ENCODE measurements at regions not wholly inside any gene's neighbourhood (a gene's known extent, or its start where the extent isn't known, plus 50 kb on each side); places are given as distances from the start of the nearest gene placed in this dataset.

- WGBS, 2 experiments (ENCODE audit: insufficient coverage in 1 of 2, insufficient read length in 1 of 2), result 92 to 97% methylated on average over 2 of the region's 2 CpGs
- DNase-seq, result no peak
- Histone ChIP-seq H3K27me3 (ENCODE audit: control insufficient read depth, insufficient read depth, low read length, poor library complexity, severe bottlenecking) (no peaks in the 10 kb centered on the region), H3K4me1 (ENCODE audit: control insufficient read depth, insufficient read depth, low read length) (peaks cover 17% of the 10 kb centered on the region), H3K9ac (ENCODE audit: extremely low read depth, low read length, poor library complexity, severe bottlenecking) (no peak overlapping the region), H3K4me3 (ENCODE audit: low read length) (no peak overlapping the region), H3K36me3 (ENCODE audit: control insufficient read depth, insufficient read depth, low read length) (no peaks in the 10 kb centered on the region), H3K9me3 (ENCODE audit: control insufficient read depth, low read length) (no peaks in the 10 kb centered on the region), H3K27ac (ENCODE audit: low read depth, low read length) (no peak overlapping the region)
- peaks cover 27% of the 10 kb centered on the region for H3K4me1 Mint-ChIP-seq
- peaks cover 4% of the 10 kb centered on the region for H3K27me3 Mint-ChIP-seq (ENCODE audit: insufficient read depth)
- no peak for TF ChIP-seq CTCF (conservative IDR thresholded peaks at IDR 0.05)
- H3K9me3 Mint-ChIP-seq, result no peaks in the 10 kb centered on the region
- no peak overlapping the region for H3K27ac Mint-ChIP-seq
- no peaks in the 10 kb centered on the region for H3K36me3 Mint-ChIP-seq (ENCODE audit: low read depth)
- H3K4me3 Mint-ChIP-seq, result no peak overlapping the region
These were observed 246.9 kb upstream of the THRB start for GRCh38 chr3:24741506-24741905.

GRCh38 chr3:24748520-24748919 is 253.9 kb upstream of the THRB start:
- 94 to 95% methylated on average over 3 to 4 of the region's 4 CpGs for whole genome bisulfite sequencing, 2 experiments (ENCODE audit: insufficient coverage in 1 of 2, insufficient read length in 1 of 2)
- Mint-ChIP-seq H3K9me3 (no peaks in the 10 kb centered on the region), H3K4me3 (no peak overlapping the region), H3K27me3 (ENCODE audit: insufficient read depth) (peaks cover 16% of the 10 kb centered on the region), H3K27ac (no peak overlapping the region), H3K36me3 (ENCODE audit: low read depth) (no peaks in the 10 kb centered on the region), H3K4me1 (no peaks in the 10 kb centered on the region)
- H3K27ac ChIP-seq (ENCODE audit: low read depth, low read length), result no peak overlapping the region
- no peaks in the 10 kb centered on the region for H3K4me1 ChIP-seq (ENCODE audit: control insufficient read depth, insufficient read depth, low read length)
- no peaks in the 10 kb centered on the region for H3K27me3 ChIP-seq (ENCODE audit: control insufficient read depth, insufficient read depth, low read length, poor library complexity, severe bottlenecking)
- no peak overlapping the region for H3K9ac ChIP-seq (ENCODE audit: extremely low read depth, low read length, poor library complexity, severe bottlenecking)
- no peak overlapping the region for H3K4me3 ChIP-seq (ENCODE audit: low read length)
- DNase-seq, result no peak
- no peak for TF ChIP-seq CTCF (conservative IDR thresholded peaks at IDR 0.05)
- no peaks in the 10 kb centered on the region for H3K9me3 ChIP-seq (ENCODE audit: control insufficient read depth, low read length)
- H3K36me3 ChIP-seq (ENCODE audit: control insufficient read depth, insufficient read depth, low read length), result no peaks in the 10 kb centered on the region

- Histone ChIP-seq H3K27me3 (ENCODE audit: control insufficient read depth, insufficient read depth, low read length, poor library complexity, severe bottlenecking) (no peaks in the 10 kb centered on the region), H3K4me1 (ENCODE audit: control insufficient read depth, insufficient read depth, low read length) (no peaks in the 10 kb centered on the region), H3K9me3 (ENCODE audit: control insufficient read depth, low read length) (no peaks in the 10 kb centered on the region), H3K36me3 (ENCODE audit: control insufficient read depth, insufficient read depth, low read length) (no peaks in the 10 kb centered on the region), H3K27ac (ENCODE audit: low read depth, low read length) (no peak overlapping the region), H3K9ac (ENCODE audit: extremely low read depth, low read length, poor library complexity, severe bottlenecking) (no peak overlapping the region), H3K4me3 (ENCODE audit: low read length) (no peak overlapping the region)
- no peaks in the 10 kb centered on the region for H3K9me3 Mint-ChIP-seq
- H3K27me3 Mint-ChIP-seq (ENCODE audit: insufficient read depth), result peaks cover 12% of the 10 kb centered on the region
- no peaks in the 10 kb centered on the region for H3K36me3 Mint-ChIP-seq (ENCODE audit: low read depth)
- H3K27ac Mint-ChIP-seq, result no peak overlapping the region
- no peak for TF ChIP-seq CTCF (conservative IDR thresholded peaks at IDR 0.05)
- WGBS, 2 experiments (ENCODE audit: insufficient coverage in 1 of 2, insufficient read length in 1 of 2), result 100% methylated on average over 1 of the region's 1 CpG; no CpG with 5 or more reads in 1 of the 2 experiments
- H3K4me1 Mint-ChIP-seq, result peaks cover 4% of the 10 kb centered on the region
- DNase-seq, result no peak
- no peak overlapping the region for H3K4me3 Mint-ChIP-seq
These were observed 256.4 kb upstream of the THRB start for GRCh38 chr3:24751020-24751419.

All from endodermal cell (in vitro differentiated cells).